NCI-H2196 treated with DMSO at 0.1 percent for 48 hours (cell line): ENCODE measurements at regions not wholly inside any gene's neighbourhood (a gene's known extent, or its start where the extent isn't known, plus 50 kb on each side); places are given as distances from the start of the nearest gene placed in this dataset.

Experiments used
- DNase-seq: peaks from one replicate; lab custom pipeline; 2025; ENCODE audit not compliant: unreplicated experiment; lab: John Stamatoyannopoulos, UW

- DNase-seq = no peak
Measured at GRCh38 chr2:66717973-66718372, 283.0 kb downstream of the MEIS1 start.

GRCh38 chr2:66721776-66722175, 286.9 kb downstream of the MEIS1 start:
- DNase-seq = no peak

GRCh38 chr2:66724241-66724640, 289.3 kb downstream of the MEIS1 start:
- DNase-seq = no peak

GRCh38 chr2:66729416-66730330, 294.7 kb downstream of the MEIS1 start:
- no peak for DNase-seq

- no peak for DNase-seq
Measured at GRCh38 chr2:66730441-66730840, 295.5 kb downstream of the MEIS1 start.

- no peak for DNase-seq
Measured at GRCh38 chr2:66733364-66733999, 298.6 kb downstream of the MEIS1 start.

GRCh38 chr2:66748939-66749338, 314.0 kb downstream of the MEIS1 start:
- no peak for DNase-seq

GRCh38 chr2:66749566-66749965, 314.6 kb downstream of the MEIS1 start:
- DNase-seq = no peak

GRCh38 chr2:66753257-66753656, 318.3 kb downstream of the MEIS1 start:
- no peak for DNase-seq

- DNase-seq = no peak
Measured at GRCh38 chr2:66753660-66754059, 318.7 kb downstream of the MEIS1 start.

- DNase-seq = no peak
Measured at GRCh38 chr2:66755974-66756373, 321.0 kb downstream of the MEIS1 start.

- no peak for DNase-seq
Measured at GRCh38 chr2:66761826-66762225, 326.9 kb downstream of the MEIS1 start.

- no peak for DNase-seq
Measured at GRCh38 chr2:66762761-66763160, 327.8 kb downstream of the MEIS1 start.

- no peak for DNase-seq
Measured at GRCh38 chr2:66766582-66766981, 331.7 kb downstream of the MEIS1 start.

- DNase-seq = no peak
Measured at GRCh38 chr2:66771359-66771976, 336.5 kb downstream of the MEIS1 start.

GRCh38 chr2:66772618-66773017, 337.7 kb downstream of the MEIS1 start:
- DNase-seq = no peak

- DNase-seq = no peak
Measured at GRCh38 chr2:66775730-66776422, 341.0 kb downstream of the MEIS1 start.

- DNase-seq = no peak
Measured at GRCh38 chr2:66781804-66782203, 346.9 kb downstream of the MEIS1 start.

- no peak for DNase-seq
Measured at GRCh38 chr2:66782780-66783361, 347.9 kb downstream of the MEIS1 start.

GRCh38 chr2:66789741-66790140, 354.8 kb downstream of the MEIS1 start:
- DNase-seq = no peak

GRCh38 chr2:66790651-66791181, 355.8 kb downstream of the MEIS1 start:
- no peak for DNase-seq
